Spleen (tissue), 7 donors: ENCODE measurements at regions not wholly inside any gene's neighbourhood (a gene's known extent, or its start where the extent isn't known, plus 50 kb on each side); places are given as distances from the start of the nearest gene placed in this dataset.

Experiments
- POLR2AphosphoS5 ChIP-seq, 3 donors: sonication (generic); formaldehyde crosslinking; IDR thresholded peaks; one replicate each; pipeline ENCODE4 v1.5.1; 2017; ENCODE audit warnings: antibody characterized with exemption in 3 of 3
- TF ChIP-seq, protein P1 (sequence below), 11 experiments: fragments of 200-600 bp in 7 of 11; fragments of 450-650 bp in 4 of 11; sonication (generic) in 4 of 11; IDR thresholded peaks in 8 of 11; conservative IDR thresholded peaks in 3 of 11; 1 replicate in 7 of 11; 2 replicates in 4 of 11; pipeline versions ENCODE4 v1.4.0 to v1.8.0; 2016 to 2021; ENCODE audit warnings: antibody characterized with exemption in 11 of 11, inconsistent platforms in 4 of 11, mild to moderate bottlenecking in 1 of 11
- donor health status: DM: no; HTN: no; CAD: no; lungs with moderate emphysema.
- donor health status: DM: no; HTN: no; CAD: no.
- donor health status: DM: no; HTN: no; CAD: no.

DNA sequence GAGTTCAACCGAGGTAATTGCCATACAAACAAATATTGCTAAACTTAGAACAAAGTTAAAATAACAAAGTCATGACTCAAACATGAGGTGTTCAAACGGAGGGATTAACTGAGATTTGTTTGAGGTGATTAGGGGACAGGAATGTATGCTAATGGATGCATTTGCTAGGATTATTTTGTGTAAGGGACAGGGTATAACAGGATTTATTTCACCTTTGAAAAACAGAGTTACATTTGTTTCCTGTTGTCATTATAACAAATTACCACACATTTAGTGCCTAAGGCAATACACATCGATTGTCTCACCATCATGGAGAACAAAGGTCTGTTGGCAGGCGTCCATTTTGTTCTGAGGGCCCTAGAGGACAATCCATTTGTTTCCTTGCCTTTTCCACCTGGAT is 304.3 kb upstream of the CNTNAP5 start:
- TF ChIP-seq, protein P1, sequence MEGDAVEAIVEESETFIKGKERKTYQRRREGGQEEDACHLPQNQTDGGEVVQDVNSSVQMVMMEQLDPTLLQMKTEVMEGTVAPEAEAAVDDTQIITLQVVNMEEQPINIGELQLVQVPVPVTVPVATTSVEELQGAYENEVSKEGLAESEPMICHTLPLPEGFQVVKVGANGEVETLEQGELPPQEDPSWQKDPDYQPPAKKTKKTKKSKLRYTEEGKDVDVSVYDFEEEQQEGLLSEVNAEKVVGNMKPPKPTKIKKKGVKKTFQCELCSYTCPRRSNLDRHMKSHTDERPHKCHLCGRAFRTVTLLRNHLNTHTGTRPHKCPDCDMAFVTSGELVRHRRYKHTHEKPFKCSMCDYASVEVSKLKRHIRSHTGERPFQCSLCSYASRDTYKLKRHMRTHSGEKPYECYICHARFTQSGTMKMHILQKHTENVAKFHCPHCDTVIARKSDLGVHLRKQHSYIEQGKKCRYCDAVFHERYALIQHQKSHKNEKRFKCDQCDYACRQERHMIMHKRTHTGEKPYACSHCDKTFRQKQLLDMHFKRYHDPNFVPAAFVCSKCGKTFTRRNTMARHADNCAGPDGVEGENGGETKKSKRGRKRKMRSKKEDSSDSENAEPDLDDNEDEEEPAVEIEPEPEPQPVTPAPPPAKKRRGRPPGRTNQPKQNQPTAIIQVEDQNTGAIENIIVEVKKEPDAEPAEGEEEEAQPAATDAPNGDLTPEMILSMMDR (IDR thresholded peaks at IDR 0.05 in 8 of 11, conservative IDR thresholded peaks at IDR 0.05 in 3 of 11), result no peak
- TF ChIP-seq POLR2AphosphoS5 (IDR thresholded peaks at IDR 0.05), result no peak
